GM12878 (cell line): ENCODE measurements at regions not wholly inside any gene's neighbourhood (a gene's known extent, or its start where the extent isn't known, plus 50 kb on each side); places are given as distances from the start of the nearest gene placed in this dataset.

Experiments used
- ATAC-seq: fragments of 200-7000 bp; cut with Tn5 transposase; 3 replicates; pipeline ENCODE4 v1.9.1; 2020; ENCODE audit warnings: mild to moderate bottlenecking, moderate library complexity
- BruUV-seq: library from RNA; stranded (reverse); fragments of 400-500 nt; replicated peaks from 2 replicates; lab custom pipeline; 2021; lab: Mats Ljungman, UMichigan
- CTCF ChIA-PET: fragments of 300-600 bp; sonication (Branson Sonifier 250); formaldehyde crosslinking; extraction: SDS; loops from one replicate; lab custom pipeline; 2021; ENCODE audit warnings: inconsistent platforms; lab: Yijun Ruan, JAX
- POLR2A ChIA-PET: fragments of 350-600 bp; formaldehyde crosslinking; extraction: SDS; loops from one replicate; lab custom pipeline; 2021; ENCODE audit warnings: inconsistent platforms; lab: Charles Lee
- RAD21 ChIA-PET: fragments of 300-600 bp; sonication (Branson Sonifier 250); formaldehyde crosslinking; loops from one replicate; lab custom pipeline; 2023; ENCODE audit warnings: antibody characterized with exemption; ENCODE audit not compliant: unreplicated experiment; lab: Charles Lee
- SMC1A ChIA-PET: fragments of 300-600 bp; sonication (Branson Sonifier 250); formaldehyde crosslinking; loops from one replicate; lab custom pipeline; 2023; ENCODE audit not compliant: unreplicated experiment, uncharacterized antibody; lab: Charles Lee
- DNase-seq: peaks from one replicate; pipeline ENCODE4 v3.0.0-alpha.2; 2011; ENCODE audit warnings: low read depth, low spot score
- FAIRE-seq: peaks from 3 replicates; lab custom pipeline; 2011; peaks lifted over from hg19 to GRCh38; lab: Jason Lieb, UNC
- H2AFZ ChIP-seq: 2 replicates; pipeline ENCODE4 v1.6.0; 2011; ENCODE audit warnings: low read depth, low read length, control low read depth; ENCODE audit not compliant: control insufficient read depth
- H3K27ac ChIP-seq: 2 replicates; pipeline ENCODE4 v1.5.1; 2011; ENCODE audit warnings: control low read depth; ENCODE audit not compliant: control insufficient read depth, insufficient read depth
- H3K27me3 ChIP-seq, 2 experiments: replicated peaks in 1 of 2; 2 replicates each; pipeline versions ENCODE4 v1.6.0 to v1.6.1; 2011; ENCODE audit warnings: low read length in 1 of 2; ENCODE audit not compliant: control insufficient read depth in 2 of 2, insufficient read depth in 2 of 2
- H3K36me3 ChIP-seq, 2 experiments: 2 replicates each; pipeline ENCODE4 v1.5.1; 2011; ENCODE audit warnings: low read length in 1 of 2; ENCODE audit not compliant: control insufficient read depth in 2 of 2, insufficient read depth in 2 of 2
- H3K4me1 ChIP-seq: 2 replicates; pipeline ENCODE4 v1.6.1; 2011; ENCODE audit warnings: mild to moderate bottlenecking, low read length, moderate library complexity, mixed read lengths; ENCODE audit not compliant: control insufficient read depth, insufficient read depth
- H3K4me2 ChIP-seq: 2 replicates; pipeline ENCODE4 v1.6.0; 2011; ENCODE audit warnings: control low read depth; ENCODE audit not compliant: control insufficient read depth, insufficient read depth
- H3K4me3 ChIP-seq: fragments of 200-600 bp; sonication (generic); 2 replicates; pipeline ENCODE4 v1.5.1; 2016
- H3K79me2 ChIP-seq: 2 replicates; pipeline ENCODE4 v1.6.0; 2011; ENCODE audit warnings: low read length; ENCODE audit not compliant: control insufficient read depth, insufficient read depth
- H3K9ac ChIP-seq: 2 replicates; pipeline ENCODE4 v1.8.0; 2011; ENCODE audit warnings: low read length, control low read depth, mixed read lengths; ENCODE audit not compliant: control insufficient read depth, insufficient read depth
- H3K9me3 ChIP-seq: replicated peaks from 3 replicates; pipeline ENCODE4 v1.5.1; 2011; ENCODE audit warnings: mild to moderate bottlenecking, low read length; ENCODE audit not compliant: control insufficient read depth, insufficient read depth
- H4K20me1 ChIP-seq: 2 replicates; pipeline ENCODE4 v1.6.0; 2011; ENCODE audit not compliant: control insufficient read depth, insufficient read depth
- EGR1 ChIP-seq, 2 experiments: IDR thresholded peaks; 1 replicate in 1 of 2; 2 replicates in 1 of 2; pipeline ENCODE4 v1.6.1; 2011 to 2012; ENCODE audit warnings: low read depth in 2 of 2, low read length in 2 of 2, borderline replicate concordance in 1 of 2, mild to moderate bottlenecking in 1 of 2, moderate library complexity in 1 of 2
- KAT2A ChIP-seq: conservative IDR thresholded peaks from 2 replicates; pipeline ENCODE4 v1.6.1; 2011; ENCODE audit warnings: low read depth, low read length; ENCODE audit not compliant: control insufficient read depth
- LARP7 ChIP-seq: fragments of 450-650 bp; IDR thresholded peaks from 2 replicates; pipeline ENCODE4 v1.6.1; 2017; ENCODE audit warnings: mild to moderate bottlenecking
- RAD21 ChIP-seq: IDR thresholded peaks from 2 replicates; pipeline ENCODE4 v1.6.1; 2011; ENCODE audit warnings: mild to moderate bottlenecking, low read depth, low read length, moderate library complexity; ENCODE audit not compliant: insufficient read depth
- TCF3 ChIP-seq: IDR thresholded peaks from 2 replicates; pipeline ENCODE4 v1.6.1; 2012; ENCODE audit warnings: low read depth, mild to moderate bottlenecking, low read length, borderline replicate concordance; ENCODE audit not compliant: insufficient read depth
- ZNF24 ChIP-seq: fragments of 450-650 bp; IDR thresholded peaks from 2 replicates; pipeline ENCODE4 v1.6.1; 2017; ENCODE audit warnings: antibody characterized with exemption, mild to moderate bottlenecking
- WGBS: methylation state at CpG from one replicate; pipeline ENCODE4 v1.1.6; 2016; ENCODE audit warnings: low lambda C conversion rate; ENCODE audit not compliant: insufficient replicate concordance, insufficient coverage; ENCODE audit errors: missing lambda C conversion rate; 5-methylcytosine and 5-hydroxymethylcytosine counted together
- in situ Hi-C: fragments of 300-500 bp; cut with MboI; formaldehyde crosslinking; loops from 9 replicates; pipeline ENCODE4 v1.14.3; 2018; ENCODE audit warnings: mixed read lengths
- intact Hi-C: fragments of 100-400 bp; cut with micrococcal nuclease; formaldehyde crosslinking; loops from one replicate; pipeline ENCODE4 v1.14.2; 2022; ENCODE audit not compliant: unreplicated experiment
- TF ChIP-seq, protein P1 (sequence below), 3 experiments: IDR thresholded peaks in 2 of 3; conservative IDR thresholded peaks in 1 of 3; 2 replicates each; pipeline ENCODE4 v1.5.1; 2011; ENCODE audit warnings: low read depth in 3 of 3, low read length in 3 of 3, mild to moderate bottlenecking in 3 of 3, control low read depth in 2 of 3, moderate library complexity in 2 of 3, inconsistent platforms in 1 of 3, mixed read lengths in 1 of 3; ENCODE audit not compliant: control insufficient read depth in 2 of 3, insufficient read depth in 1 of 3; ENCODE audit errors: extremely low read depth in 1 of 3
- TF ChIP-seq, protein P2 (sequence below): fragments of 450-650 bp; formaldehyde crosslinking; IDR thresholded peaks from 2 replicates; pipeline ENCODE4 v1.4.0; 2022; ENCODE audit warnings: mild to moderate bottlenecking, moderate library complexity

DNA sequence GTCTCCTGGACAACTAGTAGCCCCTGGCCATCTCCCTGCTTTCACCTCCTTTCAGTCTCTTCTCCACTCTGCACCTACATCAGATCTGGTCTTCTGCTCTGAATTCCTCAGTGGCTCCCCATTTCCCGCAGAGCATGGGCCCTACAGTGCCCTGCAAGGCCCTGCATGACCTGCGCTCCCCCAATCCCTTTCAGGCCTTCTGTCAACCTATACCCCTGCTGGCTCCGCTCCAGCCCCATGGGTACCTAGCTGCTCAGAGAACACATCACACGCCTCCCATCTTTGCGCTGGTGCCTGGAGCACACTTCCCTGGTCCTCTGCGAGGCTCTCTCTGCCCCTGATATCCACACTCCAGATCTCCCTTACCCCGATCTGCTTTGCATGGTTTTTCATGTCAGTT is 145.2 kb downstream of the KATNIP start (continued):
- no peak for TF ChIP-seq EGR1 (IDR thresholded peaks at IDR 0.05; ENCODE audit: borderline replicate concordance in 1 of 2, low read depth in 2 of 2, low read length in 2 of 2)
- TF ChIP-seq, protein P1, sequence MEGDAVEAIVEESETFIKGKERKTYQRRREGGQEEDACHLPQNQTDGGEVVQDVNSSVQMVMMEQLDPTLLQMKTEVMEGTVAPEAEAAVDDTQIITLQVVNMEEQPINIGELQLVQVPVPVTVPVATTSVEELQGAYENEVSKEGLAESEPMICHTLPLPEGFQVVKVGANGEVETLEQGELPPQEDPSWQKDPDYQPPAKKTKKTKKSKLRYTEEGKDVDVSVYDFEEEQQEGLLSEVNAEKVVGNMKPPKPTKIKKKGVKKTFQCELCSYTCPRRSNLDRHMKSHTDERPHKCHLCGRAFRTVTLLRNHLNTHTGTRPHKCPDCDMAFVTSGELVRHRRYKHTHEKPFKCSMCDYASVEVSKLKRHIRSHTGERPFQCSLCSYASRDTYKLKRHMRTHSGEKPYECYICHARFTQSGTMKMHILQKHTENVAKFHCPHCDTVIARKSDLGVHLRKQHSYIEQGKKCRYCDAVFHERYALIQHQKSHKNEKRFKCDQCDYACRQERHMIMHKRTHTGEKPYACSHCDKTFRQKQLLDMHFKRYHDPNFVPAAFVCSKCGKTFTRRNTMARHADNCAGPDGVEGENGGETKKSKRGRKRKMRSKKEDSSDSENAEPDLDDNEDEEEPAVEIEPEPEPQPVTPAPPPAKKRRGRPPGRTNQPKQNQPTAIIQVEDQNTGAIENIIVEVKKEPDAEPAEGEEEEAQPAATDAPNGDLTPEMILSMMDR (IDR thresholded peaks at IDR 0.05 in 2 of 3, conservative IDR thresholded peaks at IDR 0.05 in 1 of 3; ENCODE audit: control insufficient read depth in 2 of 3, extremely low read depth in 1 of 3, insufficient read depth in 1 of 3, low read depth in 3 of 3, low read length in 3 of 3), result no peak
- TF ChIP-seq KAT2A, result no peak
- no peak for TF ChIP-seq TCF3
- no peak for TF ChIP-seq LARP7
- TF ChIP-seq, protein P2, sequence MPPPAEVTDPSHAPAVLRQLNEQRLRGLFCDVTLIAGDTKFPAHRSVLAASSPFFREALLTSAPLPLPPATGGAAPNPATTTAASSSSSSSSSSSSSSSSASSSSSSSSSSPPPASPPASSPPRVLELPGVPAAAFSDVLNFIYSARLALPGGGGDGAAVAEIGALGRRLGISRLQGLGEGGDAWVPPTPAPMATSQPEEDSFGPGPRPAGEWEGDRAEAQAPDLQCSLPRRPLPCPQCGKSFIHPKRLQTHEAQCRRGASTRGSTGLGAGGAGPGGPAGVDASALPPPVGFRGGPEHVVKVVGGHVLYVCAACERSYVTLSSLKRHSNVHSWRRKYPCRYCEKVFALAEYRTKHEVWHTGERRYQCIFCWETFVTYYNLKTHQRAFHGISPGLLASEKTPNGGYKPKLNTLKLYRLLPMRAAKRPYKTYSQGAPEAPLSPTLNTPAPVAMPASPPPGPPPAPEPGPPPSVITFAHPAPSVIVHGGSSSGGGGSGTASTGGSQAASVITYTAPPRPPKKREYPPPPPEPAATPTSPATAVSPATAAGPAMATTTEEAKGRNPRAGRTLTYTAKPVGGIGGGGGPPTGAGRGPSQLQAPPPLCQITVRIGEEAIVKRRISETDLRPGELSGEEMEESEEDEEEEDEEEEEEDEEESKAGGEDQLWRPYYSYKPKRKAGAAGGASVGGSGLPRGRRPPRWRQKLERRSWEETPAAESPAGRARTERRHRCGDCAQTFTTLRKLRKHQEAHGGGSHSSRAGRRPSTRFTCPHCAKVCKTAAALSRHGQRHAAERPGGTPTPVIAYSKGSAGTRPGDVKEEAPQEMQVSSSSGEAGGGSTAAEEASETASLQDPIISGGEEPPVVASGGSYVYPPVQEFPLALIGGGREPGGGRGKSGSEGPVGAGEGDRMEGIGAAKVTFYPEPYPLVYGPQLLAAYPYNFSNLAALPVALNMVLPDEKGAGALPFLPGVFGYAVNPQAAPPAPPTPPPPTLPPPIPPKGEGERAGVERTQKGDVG (CRISPR knock-in tag), result no peak
- TF ChIP-seq, all 136 proteins: peak for 0

DNA sequence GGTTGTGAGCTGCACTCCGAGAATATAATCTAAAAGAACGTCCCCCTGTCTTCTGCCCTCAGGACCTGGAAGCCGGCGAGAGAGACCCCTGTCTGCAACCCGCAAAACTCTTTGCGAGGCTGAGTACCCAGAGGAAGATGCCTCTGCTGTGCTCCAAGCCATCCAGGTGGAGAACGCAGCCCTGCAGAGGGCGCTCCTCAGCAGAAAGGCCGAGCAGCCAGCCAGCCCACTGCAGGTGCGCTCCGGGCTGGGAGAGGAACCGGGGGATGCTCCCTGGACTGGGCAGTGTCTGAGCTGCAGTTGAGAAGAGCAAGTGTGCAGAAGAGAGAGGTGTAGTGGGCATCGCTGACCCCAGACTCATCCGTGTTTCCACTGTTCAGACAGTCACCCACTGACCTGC is 148.3 kb downstream of the KATNIP start:
- ChIA-PET CTCF (interaction anchor here (0.6 to 1.6 kb wide), 4 partner anchors 10 to 99 kb away, joined by 3 to 5 read pairs (median 4); no protein-coding TSS in a partner anchor), SMC1A (interaction anchor here (1.0 kb wide), 1 partner anchor 19 kb away, joined by 3 read pairs; no protein-coding TSS in a partner anchor), POLR2A (no interaction called here), RAD21 (interaction anchor here (0.6 kb wide), 1 partner anchor 100 kb away, joined by 3 read pairs; no protein-coding TSS in a partner anchor)
- no peaks in the 10 kb centered on the region for H3K36me3 ChIP-seq
- H3K27me3 ChIP-seq, result no peaks in the 10 kb centered on the region
- in situ Hi-C loops (no loop called here), intact Hi-C loops (no loop called here)
- no peak overlapping the region for H3K9ac ChIP-seq
- no peaks in the 10 kb centered on the region for H3K4me1 ChIP-seq
- no TSS peak for BruUV-seq
- no peaks in the 10 kb centered on the region for H4K20me1 ChIP-seq
- H3K4me2 ChIP-seq, result no peak overlapping the region
- WGBS, result 89% methylated on average over 14 of the region's 14 CpGs
- 0 out of 2 replicates have a peak, but pooled peaks have one; percentile 12 for TF ChIP-seq RAD21
- no peak for TF ChIP-seq ZNF24
- TF ChIP-seq, protein P1 (IDR thresholded peaks at IDR 0.05 in 2 of 3, conservative IDR thresholded peaks at IDR 0.05 in 1 of 3; ENCODE audit: control insufficient read depth in 2 of 3, extremely low read depth in 1 of 3, insufficient read depth in 1 of 3, low read depth in 3 of 3, low read length in 3 of 3), result peak; percentile 7 to 37 (median 24); a peak in 3 of 6 replicates
- H3K4me3 ChIP-seq, result no peak overlapping the region
- H3K79me2 ChIP-seq, result no peaks in the 10 kb centered on the region
- DNase-seq (no peak), FAIRE-seq (no peak), ATAC-seq (no peak)
- H3K9me3 ChIP-seq, result no peaks in the 10 kb centered on the region
- no peak overlapping the region for H3K27ac ChIP-seq
- no peak overlapping the region for H2AFZ ChIP-seq
